ENCODE measurements at regions not wholly inside any gene's neighbourhood (a gene's known extent, or its start where the extent isn't known, plus 50 kb on each side); places are given as distances from the start of the nearest gene placed in this dataset.
"Not testable (repeated sequence)": the region's sequence is repeated elsewhere in the genome, so short reads cannot be mapped to it uniquely, and the experiment has no call there.

DNA sequence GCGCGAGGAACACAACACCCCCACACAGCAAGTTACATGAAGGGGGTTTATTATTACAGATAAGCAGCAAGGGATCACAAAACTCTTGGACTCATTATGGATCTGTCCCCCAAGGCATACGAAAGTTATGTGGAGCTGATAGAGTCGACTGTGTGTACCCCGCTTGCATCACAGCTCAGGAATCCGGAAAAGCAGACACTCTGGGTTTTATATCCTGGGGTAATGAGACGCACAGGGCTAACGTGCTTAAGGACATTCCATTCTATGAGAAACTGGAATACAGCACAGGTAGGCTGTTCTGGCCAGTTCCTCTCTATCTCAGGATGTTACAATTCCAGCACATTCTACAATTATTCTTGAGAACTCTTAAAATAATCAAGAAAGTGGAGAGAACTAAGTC is 401.4 kb downstream of the RPIA start:
- TF ChIP-seq, protein P1, sequence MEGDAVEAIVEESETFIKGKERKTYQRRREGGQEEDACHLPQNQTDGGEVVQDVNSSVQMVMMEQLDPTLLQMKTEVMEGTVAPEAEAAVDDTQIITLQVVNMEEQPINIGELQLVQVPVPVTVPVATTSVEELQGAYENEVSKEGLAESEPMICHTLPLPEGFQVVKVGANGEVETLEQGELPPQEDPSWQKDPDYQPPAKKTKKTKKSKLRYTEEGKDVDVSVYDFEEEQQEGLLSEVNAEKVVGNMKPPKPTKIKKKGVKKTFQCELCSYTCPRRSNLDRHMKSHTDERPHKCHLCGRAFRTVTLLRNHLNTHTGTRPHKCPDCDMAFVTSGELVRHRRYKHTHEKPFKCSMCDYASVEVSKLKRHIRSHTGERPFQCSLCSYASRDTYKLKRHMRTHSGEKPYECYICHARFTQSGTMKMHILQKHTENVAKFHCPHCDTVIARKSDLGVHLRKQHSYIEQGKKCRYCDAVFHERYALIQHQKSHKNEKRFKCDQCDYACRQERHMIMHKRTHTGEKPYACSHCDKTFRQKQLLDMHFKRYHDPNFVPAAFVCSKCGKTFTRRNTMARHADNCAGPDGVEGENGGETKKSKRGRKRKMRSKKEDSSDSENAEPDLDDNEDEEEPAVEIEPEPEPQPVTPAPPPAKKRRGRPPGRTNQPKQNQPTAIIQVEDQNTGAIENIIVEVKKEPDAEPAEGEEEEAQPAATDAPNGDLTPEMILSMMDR (IDR thresholded peaks at IDR 0.05), result not testable (repeated sequence)
- not testable (repeated sequence) for TF ChIP-seq EP300 (IDR thresholded peaks at IDR 0.05); POLR2A (IDR thresholded peaks at IDR 0.05; ENCODE audit: low read depth); POLR2AphosphoS5 (IDR thresholded peaks at IDR 0.05)
